SIG-M5 treated with dmso at 0.1 percent for 504 hours (cell line): ENCODE measurements at regions not wholly inside any gene's neighbourhood (a gene's known extent, or its start where the extent isn't known, plus 50 kb on each side); places are given as distances from the start of the nearest gene placed in this dataset.
A peak's percentile ranks its signal among the peaks of the same experiment; 100 is the strongest.

Experiments
- DNase-seq: peaks from one replicate; lab custom pipeline; 2025; ENCODE audit not compliant: unreplicated experiment; lab: John Stamatoyannopoulos, UW

- no peak for DNase-seq
Measured at GRCh38 chr3:57009802-57010201, 50.7 kb upstream of the SPATA12 start.

- no peak for DNase-seq
Measured at GRCh38 chr3:57009367-57009766, 51.1 kb upstream of the SPATA12 start.

- no peak for DNase-seq
Measured at GRCh38 chr3:57007521-57008460, 52.7 kb upstream of the SPATA12 start.

- DNase-seq = peak; percentile 27
Measured at GRCh38 chr3:57006949-57007419, 53.5 kb upstream of the SPATA12 start.

- no peak for DNase-seq
Measured at GRCh38 chr3:57006179-57006657, 54.2 kb upstream of the SPATA12 start.

- no peak for DNase-seq
Measured at GRCh38 chr3:57004229-57004628, 56.2 kb upstream of the SPATA12 start.

GRCh38 chr3:57003676-57004075 is 56.8 kb upstream of the SPATA12 start:
- no peak for DNase-seq

- DNase-seq = no peak
Measured at GRCh38 chr3:57001356-57001755, 59.1 kb upstream of the SPATA12 start.

- no peak for DNase-seq
Measured at GRCh38 chr3:57000012-57000411, 60.5 kb upstream of the SPATA12 start.

- no peak for DNase-seq
Measured at GRCh38 chr3:56999547-56999946, 60.9 kb upstream of the SPATA12 start.

- DNase-seq = no peak
Measured at GRCh38 chr3:56998076-56998529, 62.4 kb upstream of the SPATA12 start.

GRCh38 chr3:56997675-56998074 is 62.8 kb upstream of the SPATA12 start:
- no peak for DNase-seq

GRCh38 chr3:56997041-56997440 is 63.4 kb upstream of the SPATA12 start:
- DNase-seq = no peak

GRCh38 chr3:56994391-56994790 is 66.1 kb upstream of the SPATA12 start:
- no peak for DNase-seq

GRCh38 chr3:56990641-56991015 is 69.8 kb upstream of the SPATA12 start:
- DNase-seq = no peak

- DNase-seq = no peak
Measured at GRCh38 chr3:56989977-56990640, 70.4 kb upstream of the SPATA12 start.

GRCh38 chr3:56989169-56989976 is 71.1 kb upstream of the SPATA12 start:
- DNase-seq = no peak

GRCh38 chr3:56988458-56989168 is 71.9 kb upstream of the SPATA12 start:
- peak; percentile 77 for DNase-seq

- DNase-seq = no peak
Measured at GRCh38 chr3:56987238-56987895, 73.1 kb upstream of the SPATA12 start.

- no peak for DNase-seq
Measured at GRCh38 chr3:56986347-56986746, 74.1 kb upstream of the SPATA12 start.
